Osteocyte (in vitro differentiated cells): ENCODE measurements at regions not wholly inside any gene's neighbourhood (a gene's known extent, or its start where the extent isn't known, plus 50 kb on each side); places are given as distances from the start of the nearest gene placed in this dataset.
A peak's percentile ranks its signal among the peaks of the same experiment; 100 is the strongest.

Experiments used
- DNase-seq: peaks from one replicate; pipeline ENCODE4 v3.0.0; 2021; ENCODE audit warnings: mixed read lengths; ENCODE audit not compliant: unreplicated experiment; ENCODE audit errors: extremely low spot score
- H3K27ac Mint-ChIP-seq: one replicate; pipeline ENCODE4 v1.8.0; 2021; ENCODE audit warnings: mild to moderate bottlenecking, mixed read lengths; ENCODE audit not compliant: unreplicated experiment
- H3K27me3 Mint-ChIP-seq: one replicate; pipeline ENCODE4 v1.8.0; 2021; ENCODE audit warnings: mixed read lengths; ENCODE audit not compliant: unreplicated experiment
- H3K36me3 Mint-ChIP-seq: one replicate; pipeline ENCODE4 v1.8.0; 2021; ENCODE audit warnings: mixed read lengths; ENCODE audit not compliant: unreplicated experiment
- H3K4me1 Mint-ChIP-seq: one replicate; pipeline ENCODE4 v1.8.0; 2021; ENCODE audit warnings: mixed read lengths; ENCODE audit not compliant: unreplicated experiment
- H3K4me3 Mint-ChIP-seq: one replicate; pipeline ENCODE4 v1.8.0; 2021; ENCODE audit warnings: mild to moderate bottlenecking, moderate library complexity, mixed read lengths; ENCODE audit not compliant: unreplicated experiment
- H3K9me3 Mint-ChIP-seq: one replicate; pipeline ENCODE4 v1.8.0; 2021; ENCODE audit warnings: mixed read lengths; ENCODE audit not compliant: unreplicated experiment
- TF ChIP-seq, protein P1 (sequence below): fragments of 200-600 bp; sonication (generic); IDR thresholded peaks from 2 replicates; pipeline ENCODE4 v1.5.0; 2021; ENCODE audit warnings: antibody characterized with exemption, mild to moderate bottlenecking, moderate library complexity

DNA sequence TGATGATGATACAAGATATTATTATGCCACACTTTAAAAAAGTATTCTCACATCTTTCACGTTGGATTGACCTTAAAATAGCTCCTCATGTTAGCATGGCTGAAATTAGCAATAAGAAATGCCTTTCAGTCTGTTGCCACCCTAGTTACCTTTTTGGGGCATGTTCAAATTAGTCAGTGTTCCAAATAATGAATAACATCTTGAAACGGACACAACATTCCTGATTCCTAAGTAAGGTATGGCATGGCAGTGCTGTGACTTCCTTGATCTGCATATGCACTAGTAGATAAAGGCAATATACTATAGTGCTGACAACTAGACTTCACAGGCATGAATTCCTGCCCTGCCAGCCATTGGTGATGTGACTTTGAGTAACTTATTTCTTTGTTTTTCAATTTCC is 914.5 kb downstream of the METTL15 start:
- TF ChIP-seq, protein P1, sequence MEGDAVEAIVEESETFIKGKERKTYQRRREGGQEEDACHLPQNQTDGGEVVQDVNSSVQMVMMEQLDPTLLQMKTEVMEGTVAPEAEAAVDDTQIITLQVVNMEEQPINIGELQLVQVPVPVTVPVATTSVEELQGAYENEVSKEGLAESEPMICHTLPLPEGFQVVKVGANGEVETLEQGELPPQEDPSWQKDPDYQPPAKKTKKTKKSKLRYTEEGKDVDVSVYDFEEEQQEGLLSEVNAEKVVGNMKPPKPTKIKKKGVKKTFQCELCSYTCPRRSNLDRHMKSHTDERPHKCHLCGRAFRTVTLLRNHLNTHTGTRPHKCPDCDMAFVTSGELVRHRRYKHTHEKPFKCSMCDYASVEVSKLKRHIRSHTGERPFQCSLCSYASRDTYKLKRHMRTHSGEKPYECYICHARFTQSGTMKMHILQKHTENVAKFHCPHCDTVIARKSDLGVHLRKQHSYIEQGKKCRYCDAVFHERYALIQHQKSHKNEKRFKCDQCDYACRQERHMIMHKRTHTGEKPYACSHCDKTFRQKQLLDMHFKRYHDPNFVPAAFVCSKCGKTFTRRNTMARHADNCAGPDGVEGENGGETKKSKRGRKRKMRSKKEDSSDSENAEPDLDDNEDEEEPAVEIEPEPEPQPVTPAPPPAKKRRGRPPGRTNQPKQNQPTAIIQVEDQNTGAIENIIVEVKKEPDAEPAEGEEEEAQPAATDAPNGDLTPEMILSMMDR, result no peak
- peaks cover 26% of the 10 kb centered on the region for H3K9me3 Mint-ChIP-seq
- H3K4me3 Mint-ChIP-seq, result no peak overlapping the region
- peaks cover 2% of the 10 kb centered on the region for H3K36me3 Mint-ChIP-seq
- H3K27me3 Mint-ChIP-seq, result no peaks in the 10 kb centered on the region
- H3K27ac Mint-ChIP-seq, result no peak overlapping the region
- H3K4me1 Mint-ChIP-seq, result peaks cover 20% of the 10 kb centered on the region
- DNase-seq, result no peak

DNA sequence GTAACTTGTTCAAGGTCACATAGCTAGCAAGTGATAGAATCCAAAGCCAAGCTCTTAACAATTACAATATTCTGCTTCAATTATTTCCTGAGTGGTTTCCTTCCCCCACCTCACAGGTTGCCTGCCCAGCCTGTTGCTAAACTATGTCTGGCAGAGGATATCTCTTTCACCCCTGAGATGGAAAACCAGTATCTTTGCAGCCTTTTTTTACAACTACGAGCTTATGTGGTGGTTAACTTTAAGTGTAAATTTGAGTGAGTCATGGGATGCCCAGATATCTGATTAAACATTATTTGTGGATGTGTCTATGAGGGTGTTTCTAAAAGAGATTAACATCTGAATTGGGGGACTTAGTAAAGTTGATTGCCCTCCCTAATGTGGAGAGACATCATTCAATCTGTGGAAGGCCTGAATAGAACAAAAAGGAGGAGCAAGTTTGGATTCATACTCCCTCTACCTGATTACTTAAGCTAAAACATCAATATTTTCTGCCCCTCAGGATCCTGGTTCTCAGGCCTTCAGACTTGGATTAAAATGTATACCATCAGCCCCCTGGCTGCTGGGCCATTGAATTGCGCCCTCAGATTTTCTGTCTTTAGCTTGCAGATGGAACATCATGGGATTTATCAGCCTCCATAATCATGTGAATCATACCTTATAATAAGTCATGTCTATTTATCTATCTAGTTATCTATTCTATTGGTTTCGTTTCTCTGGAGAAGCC is 911.9 kb downstream of the METTL15 start:
- Mint-ChIP-seq H3K36me3 (no peaks in the 10 kb centered on the region), H3K4me3 (no peak overlapping the region), H3K4me1 (peaks cover 20% of the 10 kb centered on the region), H3K27ac (no peak overlapping the region), H3K27me3 (no peaks in the 10 kb centered on the region), H3K9me3 (peaks cover 16% of the 10 kb centered on the region)
- TF ChIP-seq, protein P1, result peak; percentile 56
- DNase-seq, result no peak

DNA sequence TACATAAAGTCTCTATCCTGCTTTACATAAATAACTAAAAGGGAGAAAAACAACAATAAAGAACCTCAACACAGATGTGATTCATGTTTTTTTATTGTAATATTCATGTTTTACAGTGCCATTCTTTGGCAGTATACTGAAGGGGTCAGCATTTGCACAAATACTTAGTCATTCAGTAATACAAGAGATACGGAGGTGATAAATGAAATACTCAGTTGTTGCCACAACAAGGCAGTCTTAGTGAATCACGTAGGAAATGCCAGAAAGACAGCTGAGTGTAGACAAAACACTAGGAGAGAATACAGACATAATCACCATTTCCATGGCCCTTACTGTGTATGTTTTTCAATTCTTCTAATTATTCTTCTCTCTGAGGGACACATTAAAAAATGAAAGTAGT is 910.4 kb downstream of the METTL15 start:
- Mint-ChIP-seq H3K9me3 (peaks cover 8% of the 10 kb centered on the region), H3K27ac (peak overlapping the region; percentile 61), H3K27me3 (no peaks in the 10 kb centered on the region), H3K36me3 (no peaks in the 10 kb centered on the region), H3K4me3 (no peak overlapping the region), H3K4me1 (peaks cover 20% of the 10 kb centered on the region)
- DNase-seq, result no peak
- TF ChIP-seq, protein P1, result peak; percentile 26

DNA sequence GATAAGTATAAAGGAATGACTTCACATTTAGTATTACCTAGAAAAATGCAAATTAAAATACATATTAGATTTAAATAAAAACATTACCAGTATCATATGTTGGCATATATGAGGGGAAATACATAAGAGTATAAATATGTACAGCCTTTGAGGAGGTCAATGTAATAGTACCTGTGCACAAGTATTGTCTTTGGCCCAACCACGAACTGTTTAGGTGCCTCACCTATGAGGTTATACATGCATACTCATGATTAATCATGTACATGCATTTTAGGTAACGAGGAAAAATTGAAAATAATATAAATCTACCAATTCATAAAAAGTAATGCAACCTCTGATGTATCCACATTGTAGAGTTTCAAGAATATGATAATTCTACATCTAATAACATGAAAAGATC is 909.8 kb downstream of the METTL15 start:
- H3K4me3 Mint-ChIP-seq, result no peak overlapping the region
- H3K27ac Mint-ChIP-seq, result no peak overlapping the region

DNA sequence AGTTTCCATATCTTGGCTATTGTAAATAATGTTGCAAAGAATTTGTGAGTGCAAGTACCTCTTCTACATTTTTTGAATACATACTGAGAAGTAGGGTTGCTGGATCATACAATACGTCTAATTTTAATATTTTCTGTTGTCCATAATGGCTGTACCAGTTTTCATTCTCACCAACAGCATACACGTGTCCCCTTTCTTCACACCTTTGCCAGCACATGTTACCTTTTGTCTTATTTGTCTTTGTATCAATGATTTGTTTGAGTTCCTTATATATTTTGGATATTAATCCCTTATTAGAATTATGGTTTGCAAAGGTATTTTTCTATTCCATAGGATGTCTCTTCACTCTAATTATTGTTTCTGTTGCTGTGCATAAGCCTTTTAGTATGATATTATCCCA is 904.3 kb downstream of the METTL15 start:
- Mint-ChIP-seq H3K4me1 (peaks cover 3% of the 10 kb centered on the region), H3K9me3 (no peaks in the 10 kb centered on the region), H3K4me3 (no peak overlapping the region), H3K27me3 (no peaks in the 10 kb centered on the region), H3K36me3 (no peaks in the 10 kb centered on the region), H3K27ac (no peak overlapping the region)
- no peak for DNase-seq
- TF ChIP-seq, protein P1, result no peak

More for the DNA sequence above, 909.8 kb downstream of the METTL15 start:
- peaks cover 6% of the 10 kb centered on the region for H3K9me3 Mint-ChIP-seq
- H3K36me3 Mint-ChIP-seq, result no peaks in the 10 kb centered on the region
- H3K27me3 Mint-ChIP-seq, result no peaks in the 10 kb centered on the region
- TF ChIP-seq, protein P1, result no peak
- DNase-seq, result no peak
- H3K4me1 Mint-ChIP-seq, result peaks cover 20% of the 10 kb centered on the region
